DOHH2 (cell line): ENCODE measurements at regions not wholly inside any gene's neighbourhood (a gene's known extent, or its start where the extent isn't known, plus 50 kb on each side); places are given as distances from the start of the nearest gene placed in this dataset.
"Not testable (repeated sequence)": the region's sequence is repeated elsewhere in the genome, so short reads cannot be mapped to it uniquely, and the experiment has no call there.

Source experiments
- H3F3A ChIP-seq: fragments of 200-600 bp; sonication (generic), shearing (Covaris generic); 2 replicates; pipeline ENCODE4 v1.6.0; 2016; ENCODE audit warnings: antibody characterized with exemption, mild to moderate bottlenecking; ENCODE audit not compliant: control insufficient read depth, insufficient read depth
- H3K27ac ChIP-seq: fragments of 200-600 bp; sonication (generic); 2 replicates; pipeline ENCODE4 v1.5.1; 2014; ENCODE audit warnings: low read depth, mild to moderate bottlenecking, low read length, moderate library complexity
- H3K27me3 ChIP-seq: fragments of 200-600 bp; sonication (generic); 2 replicates; pipeline ENCODE4 v1.6.1; 2014; ENCODE audit warnings: mild to moderate bottlenecking, low read length, mixed read lengths; ENCODE audit not compliant: control insufficient read depth
- H3K36me3 ChIP-seq: fragments of 200-600 bp; sonication (generic); 2 replicates; pipeline ENCODE4 v1.6.1; 2014; ENCODE audit warnings: mild to moderate bottlenecking, low read length, moderate library complexity, mixed read lengths; ENCODE audit not compliant: control insufficient read depth
- H3K4me1 ChIP-seq: fragments of 200-600 bp; sonication (generic); 2 replicates; pipeline ENCODE4 v1.6.1; 2014; ENCODE audit warnings: mild to moderate bottlenecking, low read length, mixed read lengths; ENCODE audit not compliant: control insufficient read depth
- H3K4me2 ChIP-seq: fragments of 200-600 bp; sonication (generic); 2 replicates; pipeline ENCODE4 v1.6.0; 2014; ENCODE audit warnings: mild to moderate bottlenecking, low read length, moderate library complexity
- H3K4me3 ChIP-seq: fragments of 200-600 bp; sonication (generic); 2 replicates; pipeline ENCODE4 v1.5.1; 2014; ENCODE audit warnings: mild to moderate bottlenecking, low read length, mixed read lengths
- H3K79me2 ChIP-seq: fragments of 200-600 bp; sonication (generic); 2 replicates; pipeline ENCODE4 v1.6.1; 2014; ENCODE audit warnings: mild to moderate bottlenecking, low read length, mixed read lengths; ENCODE audit not compliant: control insufficient read depth
- H3K9me2 ChIP-seq: fragments of 200-600 bp; sonication (generic); replicated peaks from 2 replicates; pipeline ENCODE4 v1.6.1; 2014; ENCODE audit warnings: mild to moderate bottlenecking, low read length, mixed read lengths; ENCODE audit not compliant: control insufficient read depth
- H3K9me3 ChIP-seq: fragments of 200-600 bp; sonication (generic); 2 replicates; pipeline ENCODE4 v1.6.1; 2014; ENCODE audit warnings: antibody characterized with exemption, low read length, mixed read lengths; ENCODE audit not compliant: control insufficient read depth, insufficient read depth
- H4K20me1 ChIP-seq: fragments of 200-600 bp; sonication (generic); 2 replicates; pipeline ENCODE4 v1.6.0; 2014; ENCODE audit warnings: low read depth, mild to moderate bottlenecking, antibody characterized with exemption, low read length, moderate library complexity; ENCODE audit not compliant: control insufficient read depth, insufficient read depth
- EZH2phosphoT487 ChIP-seq: fragments of 200-600 bp; sonication (generic); IDR thresholded peaks from 2 replicates; pipeline ENCODE4 v1.6.1; 2017; ENCODE audit warnings: borderline replicate concordance, mild to moderate bottlenecking, antibody characterized with exemption, low read length, moderate library complexity, mixed read lengths
- TF ChIP-seq, protein P1 (sequence below): fragments of 200-600 bp; sonication (generic); IDR thresholded peaks from one replicate; pipeline ENCODE4 v1.5.1; 2014; ENCODE audit warnings: antibody characterized with exemption, mild to moderate bottlenecking, low read depth, low read length; ENCODE audit not compliant: poor library complexity, severe bottlenecking

DNA sequence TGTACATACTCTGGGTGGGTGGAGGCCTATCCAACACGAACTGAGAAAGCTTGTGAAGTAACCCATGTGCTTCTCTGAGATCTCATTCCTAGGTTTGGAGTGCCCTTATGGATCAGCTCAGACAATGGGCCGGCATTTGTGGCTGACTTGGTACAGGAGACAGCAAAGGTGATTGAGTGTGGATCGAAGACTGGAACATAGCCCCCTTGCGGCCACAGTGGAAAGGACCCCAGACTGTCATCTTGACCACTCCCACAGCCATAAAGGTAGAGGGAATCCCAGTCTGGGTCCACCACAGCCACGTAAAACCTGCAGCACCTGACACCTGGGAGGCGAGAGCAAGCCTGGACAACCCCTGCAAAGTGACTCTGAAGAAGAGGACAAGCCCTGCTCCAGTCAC, 598.0 kb upstream of the AADAT start:
- no peaks in the 10 kb centered on the region for H3K9me2 ChIP-seq
- no peak for TF ChIP-seq EZH2phosphoT487
- TF ChIP-seq, protein P1, sequence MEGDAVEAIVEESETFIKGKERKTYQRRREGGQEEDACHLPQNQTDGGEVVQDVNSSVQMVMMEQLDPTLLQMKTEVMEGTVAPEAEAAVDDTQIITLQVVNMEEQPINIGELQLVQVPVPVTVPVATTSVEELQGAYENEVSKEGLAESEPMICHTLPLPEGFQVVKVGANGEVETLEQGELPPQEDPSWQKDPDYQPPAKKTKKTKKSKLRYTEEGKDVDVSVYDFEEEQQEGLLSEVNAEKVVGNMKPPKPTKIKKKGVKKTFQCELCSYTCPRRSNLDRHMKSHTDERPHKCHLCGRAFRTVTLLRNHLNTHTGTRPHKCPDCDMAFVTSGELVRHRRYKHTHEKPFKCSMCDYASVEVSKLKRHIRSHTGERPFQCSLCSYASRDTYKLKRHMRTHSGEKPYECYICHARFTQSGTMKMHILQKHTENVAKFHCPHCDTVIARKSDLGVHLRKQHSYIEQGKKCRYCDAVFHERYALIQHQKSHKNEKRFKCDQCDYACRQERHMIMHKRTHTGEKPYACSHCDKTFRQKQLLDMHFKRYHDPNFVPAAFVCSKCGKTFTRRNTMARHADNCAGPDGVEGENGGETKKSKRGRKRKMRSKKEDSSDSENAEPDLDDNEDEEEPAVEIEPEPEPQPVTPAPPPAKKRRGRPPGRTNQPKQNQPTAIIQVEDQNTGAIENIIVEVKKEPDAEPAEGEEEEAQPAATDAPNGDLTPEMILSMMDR: no peak

GRCh38 chr4:170685701-170686100, 595.9 kb upstream of the AADAT start:
- H3K27ac ChIP-seq, H3K27me3 ChIP-seq, H3K36me3 ChIP-seq, H3K4me1 ChIP-seq, H3K4me3 ChIP-seq, H3K9me2 ChIP-seq, H3K79me2 ChIP-seq, H3K4me2 ChIP-seq, H3F3A ChIP-seq, H3K9me3 ChIP-seq, H4K20me1 ChIP-seq: not testable (repeated sequence)

More for the DNA sequence above, 598.0 kb upstream of the AADAT start:
- no peak overlapping the region for H3K27ac ChIP-seq
- H3K36me3 ChIP-seq: no peaks in the 10 kb centered on the region
- H4K20me1 ChIP-seq: no peaks in the 10 kb centered on the region
- H3K4me1 ChIP-seq: no peaks in the 10 kb centered on the region
- no peak overlapping the region for H3K4me3 ChIP-seq
- no peak overlapping the region for H3K4me2 ChIP-seq
- no peaks in the 10 kb centered on the region for H3K79me2 ChIP-seq
- H3F3A ChIP-seq: no peaks in the 10 kb centered on the region
- H3K9me3 ChIP-seq: no peaks in the 10 kb centered on the region
- no peaks in the 10 kb centered on the region for H3K27me3 ChIP-seq

GRCh38 chr4:170682558-170683294, 593.0 kb upstream of the AADAT start:
- H3K27me3 ChIP-seq: no peaks in the 10 kb centered on the region
- no peaks in the 10 kb centered on the region for H3K9me2 ChIP-seq
- no peak for TF ChIP-seq EZH2phosphoT487
- TF ChIP-seq, protein P1: no peak
- no peaks in the 10 kb centered on the region for H3K4me1 ChIP-seq
- no peaks in the 10 kb centered on the region for H4K20me1 ChIP-seq
- H3K4me3 ChIP-seq: no peak overlapping the region
- H3K79me2 ChIP-seq: no peaks in the 10 kb centered on the region
- H3F3A ChIP-seq: no peaks in the 10 kb centered on the region
- H3K27ac ChIP-seq: no peak overlapping the region
- H3K9me3 ChIP-seq: no peaks in the 10 kb centered on the region
- H3K36me3 ChIP-seq: no peaks in the 10 kb centered on the region
- H3K4me2 ChIP-seq: no peak overlapping the region

- not testable (repeated sequence) for H3K4me3 ChIP-seq, H3K36me3 ChIP-seq, H4K20me1 ChIP-seq, H3K4me1 ChIP-seq, H3K9me3 ChIP-seq, H3K79me2 ChIP-seq, H3K27ac ChIP-seq, H3K4me2 ChIP-seq, H3K9me2 ChIP-seq, H3F3A ChIP-seq, H3K27me3 ChIP-seq
Measured at GRCh38 chr4:170682087-170682486, 592.3 kb upstream of the AADAT start.
